GM12864 (cell line): ENCODE measurements at regions not wholly inside any gene's neighbourhood (a gene's known extent, or its start where the extent isn't known, plus 50 kb on each side); places are given as distances from the start of the nearest gene placed in this dataset.

ENCODE experiments used
- DNase-seq: peaks from one replicate; pipeline ENCODE4 v3.0.0-alpha.2; 2011; ENCODE audit warnings: low read depth
- H3K4me3 ChIP-seq: 2 replicates; pipeline ENCODE4 v1.5.1; 2011; ENCODE audit warnings: mild to moderate bottlenecking, low read depth, low read length, control low read depth
- CTCF ChIP-seq: IDR thresholded peaks from 2 replicates; pipeline ENCODE4 v1.5.1; 2011; ENCODE audit warnings: low read depth, mild to moderate bottlenecking, moderate library complexity, low read length, control low read depth, inconsistent platforms; ENCODE audit errors: missing control alignments

- no peak for TF ChIP-seq CTCF
- H3K4me3 ChIP-seq = no peak overlapping the region
- DNase-seq = no peak
These were observed 201.8 kb downstream of the OSR1 start for GRCh38 chr2:19156646-19157045.

- DNase-seq = no peak
- no peak overlapping the region for H3K4me3 ChIP-seq
- TF ChIP-seq CTCF = no peak
These were observed 207.7 kb downstream of the OSR1 start for GRCh38 chr2:19150726-19151125.

GRCh38 chr2:19146867-19147266 is 211.6 kb downstream of the OSR1 start:
- TF ChIP-seq CTCF = no peak
- no peak overlapping the region for H3K4me3 ChIP-seq
- no peak for DNase-seq

- TF ChIP-seq CTCF = no peak
- no peak overlapping the region for H3K4me3 ChIP-seq
- no peak for DNase-seq
These were observed 217.0 kb downstream of the OSR1 start for GRCh38 chr2:19141234-19142004.

- no peak for TF ChIP-seq CTCF
- H3K4me3 ChIP-seq = no peak overlapping the region
- no peak for DNase-seq
These were observed 217.8 kb downstream of the OSR1 start for GRCh38 chr2:19140463-19141208.

GRCh38 chr2:19139386-19139785 is 219.0 kb downstream of the OSR1 start:
- TF ChIP-seq CTCF = no peak
- H3K4me3 ChIP-seq = no peak overlapping the region
- DNase-seq = no peak
